ENCODE measurements at regions not wholly inside any gene's neighbourhood (a gene's known extent, or its start where the extent isn't known, plus 50 kb on each side); places are given as distances from the start of the nearest gene placed in this dataset.
"Not testable (repeated sequence)": the region's sequence is repeated elsewhere in the genome, so short reads cannot be mapped to it uniquely, and the experiment has no call there.

DNA sequence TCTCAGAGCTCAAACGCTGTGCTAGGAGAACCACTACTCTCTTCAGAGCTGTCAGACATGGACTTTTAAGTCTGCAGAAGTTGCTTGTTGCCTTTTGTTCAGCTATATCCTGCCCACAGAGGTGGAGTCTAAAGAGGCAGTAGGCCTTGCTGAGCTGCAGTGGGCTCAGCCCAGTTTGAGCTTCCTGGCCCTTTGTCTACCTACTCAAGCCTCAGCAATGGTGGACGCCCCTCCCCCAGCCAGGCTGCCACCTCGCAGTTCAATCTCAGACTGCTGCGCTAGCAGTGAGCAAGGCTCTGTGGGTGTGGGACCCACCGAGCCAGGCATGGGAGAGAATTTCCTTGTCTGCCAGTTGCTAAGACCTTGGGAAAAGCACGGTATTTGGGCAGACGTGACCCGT, 426.2 kb downstream of the PIK3C3 start:
- TF ChIP-seq, protein P1, sequence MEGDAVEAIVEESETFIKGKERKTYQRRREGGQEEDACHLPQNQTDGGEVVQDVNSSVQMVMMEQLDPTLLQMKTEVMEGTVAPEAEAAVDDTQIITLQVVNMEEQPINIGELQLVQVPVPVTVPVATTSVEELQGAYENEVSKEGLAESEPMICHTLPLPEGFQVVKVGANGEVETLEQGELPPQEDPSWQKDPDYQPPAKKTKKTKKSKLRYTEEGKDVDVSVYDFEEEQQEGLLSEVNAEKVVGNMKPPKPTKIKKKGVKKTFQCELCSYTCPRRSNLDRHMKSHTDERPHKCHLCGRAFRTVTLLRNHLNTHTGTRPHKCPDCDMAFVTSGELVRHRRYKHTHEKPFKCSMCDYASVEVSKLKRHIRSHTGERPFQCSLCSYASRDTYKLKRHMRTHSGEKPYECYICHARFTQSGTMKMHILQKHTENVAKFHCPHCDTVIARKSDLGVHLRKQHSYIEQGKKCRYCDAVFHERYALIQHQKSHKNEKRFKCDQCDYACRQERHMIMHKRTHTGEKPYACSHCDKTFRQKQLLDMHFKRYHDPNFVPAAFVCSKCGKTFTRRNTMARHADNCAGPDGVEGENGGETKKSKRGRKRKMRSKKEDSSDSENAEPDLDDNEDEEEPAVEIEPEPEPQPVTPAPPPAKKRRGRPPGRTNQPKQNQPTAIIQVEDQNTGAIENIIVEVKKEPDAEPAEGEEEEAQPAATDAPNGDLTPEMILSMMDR (IDR thresholded peaks at IDR 0.05): not testable (repeated sequence)
- TF ChIP-seq POLR2A (IDR thresholded peaks at IDR 0.05): not testable (repeated sequence)
